ENCODE measurements at regions not wholly inside any gene's neighbourhood (a gene's known extent, or its start where the extent isn't known, plus 50 kb on each side); places are given as distances from the start of the nearest gene placed in this dataset.
"Not testable (repeated sequence)": the region's sequence is repeated elsewhere in the genome, so short reads cannot be mapped to it uniquely, and the experiment has no call there.

GRCh38 chr4:115548123-115548522 lies 434.7 kb upstream of the NDST4 start:
- DNase-seq, result no peak

- DNase-seq, result peak; percentile 4
These were observed 424.0 kb upstream of the NDST4 start for GRCh38 chr4:115537387-115537786.

- no peak for DNase-seq
These were observed 415.7 kb upstream of the NDST4 start for GRCh38 chr4:115529126-115529525.

- DNase-seq, result not testable (repeated sequence)
These were observed 406.1 kb upstream of the NDST4 start for GRCh38 chr4:115519476-115519875.

- DNase-seq, result no peak
These were observed 402.4 kb upstream of the NDST4 start for GRCh38 chr4:115515772-115516171.

GRCh38 chr4:115515366-115515765 lies 401.9 kb upstream of the NDST4 start:
- no peak for DNase-seq

- DNase-seq, result no peak
These were observed 401.3 kb upstream of the NDST4 start for GRCh38 chr4:115514675-115515074.

GRCh38 chr4:115505326-115505725 lies 391.9 kb upstream of the NDST4 start:
- DNase-seq, result no peak

GRCh38 chr4:115501656-115502055 lies 388.2 kb upstream of the NDST4 start:
- DNase-seq, result no peak

GRCh38 chr4:115493770-115494169 lies 380.4 kb upstream of the NDST4 start:
- not testable (repeated sequence) for DNase-seq

- no peak for DNase-seq
These were observed 378.3 kb upstream of the NDST4 start for GRCh38 chr4:115491686-115492085.

GRCh38 chr4:115489279-115489678 lies 375.9 kb upstream of the NDST4 start:
- DNase-seq, result no peak

- DNase-seq, result no peak
These were observed 372.0 kb upstream of the NDST4 start for GRCh38 chr4:115485402-115485801.

GRCh38 chr4:115484479-115484878 lies 371.1 kb upstream of the NDST4 start:
- no peak for DNase-seq

GRCh38 chr4:115470763-115471162 lies 357.3 kb upstream of the NDST4 start:
- DNase-seq, result no peak

GRCh38 chr4:115459301-115459700 lies 345.9 kb upstream of the NDST4 start:
- not testable (repeated sequence) for DNase-seq

GRCh38 chr4:115456231-115456630 lies 342.8 kb upstream of the NDST4 start:
- DNase-seq, result no peak

- DNase-seq, result no peak
These were observed 340.8 kb upstream of the NDST4 start for GRCh38 chr4:115454228-115454627.

- no peak for DNase-seq
These were observed 340.0 kb upstream of the NDST4 start for GRCh38 chr4:115453416-115453815.

GRCh38 chr4:115452229-115452628 lies 338.8 kb upstream of the NDST4 start:
- DNase-seq, result not testable (repeated sequence)

- no peak for DNase-seq
These were observed 324.3 kb upstream of the NDST4 start for GRCh38 chr4:115437739-115438138.

GRCh38 chr4:115433491-115433890 lies 320.1 kb upstream of the NDST4 start:
- no peak for DNase-seq

GRCh38 chr4:115430024-115430423 lies 316.6 kb upstream of the NDST4 start:
- DNase-seq, result no peak

GRCh38 chr4:115428455-115428854 lies 315.0 kb upstream of the NDST4 start:
- no peak for DNase-seq

GRCh38 chr4:115424852-115425251 lies 311.4 kb upstream of the NDST4 start:
- no peak for DNase-seq
